GM12891 (cell line): ENCODE measurements at regions not wholly inside any gene's neighbourhood (a gene's known extent, or its start where the extent isn't known, plus 50 kb on each side); places are given as distances from the start of the nearest gene placed in this dataset.

ENCODE experiments used
- DNase-seq: peaks from one replicate; pipeline ENCODE4 v3.0.0; 2011; ENCODE audit warnings: low spot score; ENCODE audit not compliant: insufficient read length
- FAIRE-seq: peaks from 2 replicates; lab custom pipeline; 2011; peaks lifted over from hg19 to GRCh38; lab: Jason Lieb, UNC
- PAX5 ChIP-seq: IDR thresholded peaks from 2 replicates; pipeline ENCODE4 v1.6.1; 2011; ENCODE audit warnings: low read length, moderate library complexity, mild to moderate bottlenecking; ENCODE audit not compliant: insufficient read depth, severe bottlenecking
- POLR2A ChIP-seq: IDR thresholded peaks from 2 replicates; pipeline ENCODE4 v1.6.1; 2011; ENCODE audit warnings: low read depth, low read length, control low read depth
- POLR2AphosphoS5 ChIP-seq: IDR thresholded peaks from 2 replicates; pipeline ENCODE4 v1.6.1; 2011; ENCODE audit warnings: low read depth, low read length, control low read depth
- POU2F2 ChIP-seq: IDR thresholded peaks from 2 replicates; pipeline ENCODE4 v1.6.1; 2011; ENCODE audit warnings: low read depth, mild to moderate bottlenecking, control low read depth, low read length, moderate library complexity
- SPI1 ChIP-seq: IDR thresholded peaks from 2 replicates; pipeline ENCODE4 v1.6.1; 2011; ENCODE audit warnings: low read depth, low read length, control low read depth
- TAF1 ChIP-seq: IDR thresholded peaks from 2 replicates; pipeline ENCODE4 v1.6.1; 2011; ENCODE audit warnings: low read depth, low read length, control low read depth

DNA sequence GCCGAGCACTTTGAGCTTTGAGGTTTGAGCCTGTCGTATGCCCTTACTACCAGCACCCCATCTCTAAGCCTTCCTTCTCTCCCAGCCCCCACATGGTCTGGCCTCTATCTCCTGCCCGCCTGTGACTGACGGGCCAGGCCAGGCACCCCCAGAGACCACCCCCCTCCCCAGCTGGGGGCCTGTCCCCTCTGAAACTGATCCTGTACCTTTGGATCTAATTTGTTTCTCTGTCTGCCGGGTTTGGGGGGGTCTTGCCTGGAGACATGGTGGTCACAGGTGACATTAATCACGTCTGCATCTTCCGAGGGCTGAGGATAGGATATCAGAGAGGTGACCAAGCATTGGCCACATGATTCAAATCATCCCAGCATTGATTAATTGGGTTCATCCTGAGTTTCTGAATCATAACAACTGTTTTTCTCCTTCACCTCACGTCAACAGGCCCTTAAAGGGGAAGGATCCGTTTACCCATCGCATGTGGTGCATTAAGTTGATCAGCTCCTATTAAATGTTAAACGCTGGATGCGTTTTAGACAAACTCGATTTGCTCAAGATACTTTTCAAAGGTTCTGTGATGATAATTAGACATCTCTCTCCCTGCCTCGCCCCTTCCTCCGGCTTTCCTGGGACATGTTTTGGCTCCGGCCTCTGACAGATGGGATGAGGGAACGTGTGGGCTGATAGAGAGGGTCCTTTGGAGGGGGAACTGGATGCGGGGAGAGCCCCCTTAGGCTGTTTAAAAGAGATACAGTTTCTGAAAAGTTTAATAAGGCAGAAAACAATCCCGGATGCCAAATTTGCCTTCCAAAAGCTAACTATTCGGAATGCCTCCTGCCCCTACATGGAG lies 63.3 kb upstream of the TBX3 start:
- no peak for DNase-seq
- TF ChIP-seq POLR2AphosphoS5 (no peak), SPI1 (no peak), POLR2A (no peak)
- FAIRE-seq = no peak

DNA sequence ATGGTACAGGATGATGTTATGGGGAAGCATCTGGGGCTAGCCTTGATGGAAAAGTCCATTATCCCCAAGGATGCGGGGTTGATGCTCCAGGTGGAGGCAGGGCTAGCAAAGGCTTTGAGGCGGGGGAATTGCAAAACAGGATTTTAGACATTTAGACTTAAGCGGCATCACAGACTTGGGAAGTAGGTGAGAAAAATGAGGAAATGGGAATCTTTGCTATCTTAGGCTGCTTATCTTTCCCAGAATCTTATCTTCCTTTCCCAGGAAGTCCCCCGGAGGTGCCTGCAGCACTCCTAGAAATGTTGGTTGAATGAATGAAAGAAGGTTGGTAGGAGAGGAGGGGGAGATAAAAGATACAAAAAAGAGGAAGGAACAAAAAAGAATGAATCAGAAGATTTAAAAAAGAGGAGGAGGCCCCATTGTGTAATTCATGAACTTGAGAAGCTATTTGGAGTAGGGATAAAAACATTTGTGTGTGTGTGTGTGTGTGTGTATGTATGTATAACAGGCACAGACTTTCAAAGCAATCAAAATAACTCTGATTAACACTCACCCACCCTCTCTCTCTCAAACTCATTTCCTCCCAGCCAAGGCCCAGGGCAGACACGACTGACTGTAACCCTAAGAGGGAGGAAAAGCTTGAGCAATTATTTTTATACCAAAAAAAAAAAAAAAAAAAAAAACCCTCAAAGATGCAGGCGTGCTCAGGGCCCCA lies 62.5 kb upstream of the TBX3 start:
- FAIRE-seq (no peak), DNase-seq (no peak)
- TF ChIP-seq PAX5 (no peak), SPI1 (no peak), POLR2AphosphoS5 (no peak), POLR2A (no peak), TAF1 (no peak), POU2F2 (no peak)

DNA sequence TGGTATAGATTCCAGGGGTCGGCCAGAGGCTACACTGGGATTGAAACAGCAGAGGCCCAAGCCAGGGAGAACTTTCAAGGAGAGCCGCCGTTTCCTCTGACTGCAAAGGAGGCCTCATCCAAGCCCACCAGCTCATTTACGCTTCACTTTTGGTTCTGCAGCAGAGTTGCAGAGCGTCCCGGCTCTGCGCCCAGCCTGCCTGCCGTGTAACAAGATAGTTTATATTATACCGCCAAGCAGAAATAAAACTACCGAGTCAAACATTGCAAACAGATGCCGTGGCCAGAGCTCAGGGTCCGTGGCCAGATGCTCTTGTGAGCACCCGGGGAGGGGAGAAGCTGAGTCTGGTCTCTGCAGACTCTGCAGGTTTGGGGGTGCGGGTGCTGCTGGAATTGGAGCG lies 60.7 kb upstream of the TBX3 start:
- TF ChIP-seq POU2F2 (no peak), SPI1 (no peak), PAX5 (no peak), POLR2AphosphoS5 (no peak), TAF1 (no peak), POLR2A (no peak)
- DNase-seq = no peak
- no peak for FAIRE-seq

DNA sequence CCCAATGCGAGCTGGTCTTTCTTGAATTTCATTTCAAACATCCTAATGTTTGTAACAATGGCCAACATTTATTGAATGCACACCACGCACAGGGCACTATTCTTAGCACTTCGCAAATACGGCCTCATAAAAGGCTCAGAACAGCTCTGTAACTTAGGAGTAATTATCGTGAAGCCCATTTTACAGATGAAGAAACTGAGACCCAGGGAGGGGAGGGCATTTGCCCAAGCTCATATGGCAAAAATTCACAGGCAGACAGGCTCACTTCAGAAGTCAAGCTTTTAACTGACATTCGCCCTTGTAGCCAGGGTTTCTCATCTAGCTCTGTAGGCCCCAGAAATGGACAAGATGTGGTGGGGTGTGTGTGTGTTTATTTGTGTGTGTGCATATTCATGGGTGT lies 60.3 kb upstream of the TBX3 start:
- TF ChIP-seq PAX5 (no peak), POLR2A (no peak), TAF1 (no peak), POLR2AphosphoS5 (no peak), SPI1 (no peak), POU2F2 (no peak)
- DNase-seq (no peak), FAIRE-seq (no peak)

DNA sequence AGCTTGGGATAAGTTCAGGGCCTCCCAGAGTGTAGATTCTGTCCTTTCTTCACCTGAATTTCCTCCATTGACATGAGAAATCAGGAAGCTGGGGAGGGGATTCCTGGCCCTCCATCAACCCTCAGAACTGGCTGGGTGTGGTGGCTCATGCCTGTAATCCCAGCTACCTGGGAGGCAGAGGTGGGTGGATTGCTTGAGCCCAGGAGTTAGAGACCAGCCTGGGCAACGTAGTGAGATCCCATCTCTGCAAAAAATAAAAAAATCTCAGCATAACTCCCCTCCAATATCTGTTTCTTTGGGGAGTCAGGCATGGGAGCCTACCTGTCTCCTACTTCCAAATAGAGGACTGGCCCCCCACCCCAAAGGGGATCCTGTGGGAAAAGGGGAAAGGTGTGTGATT lies 59.8 kb upstream of the TBX3 start:
- FAIRE-seq = no peak

DNA sequence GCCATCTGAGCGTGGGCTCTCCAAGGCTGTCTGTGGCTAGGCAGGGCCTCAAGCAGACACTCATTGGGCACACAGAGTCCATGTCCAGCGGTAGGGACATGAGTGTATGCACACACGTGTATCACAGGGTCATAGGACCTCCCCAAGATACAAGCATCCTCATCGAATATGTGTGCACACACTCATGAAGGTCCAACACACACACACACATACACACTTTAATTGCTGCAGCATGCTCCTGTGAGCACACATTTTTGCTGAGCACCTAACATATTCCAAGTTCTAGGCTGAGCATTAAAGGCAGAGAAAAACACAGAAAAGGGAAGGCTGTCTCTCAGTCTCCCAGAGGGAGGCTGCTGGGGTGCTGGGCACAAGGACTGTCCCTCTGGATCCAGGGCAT lies 59.3 kb upstream of the TBX3 start:
- FAIRE-seq (no peak), DNase-seq (no peak)
- TF ChIP-seq POLR2AphosphoS5 (no peak), POU2F2 (no peak), POLR2A (no peak), SPI1 (no peak), PAX5 (no peak), TAF1 (no peak)

More for the DNA sequence above, 59.8 kb upstream of the TBX3 start:
- TF ChIP-seq PAX5 (no peak), SPI1 (no peak), TAF1 (no peak), POLR2AphosphoS5 (no peak), POLR2A (no peak), POU2F2 (no peak)
- no peak for DNase-seq

DNA sequence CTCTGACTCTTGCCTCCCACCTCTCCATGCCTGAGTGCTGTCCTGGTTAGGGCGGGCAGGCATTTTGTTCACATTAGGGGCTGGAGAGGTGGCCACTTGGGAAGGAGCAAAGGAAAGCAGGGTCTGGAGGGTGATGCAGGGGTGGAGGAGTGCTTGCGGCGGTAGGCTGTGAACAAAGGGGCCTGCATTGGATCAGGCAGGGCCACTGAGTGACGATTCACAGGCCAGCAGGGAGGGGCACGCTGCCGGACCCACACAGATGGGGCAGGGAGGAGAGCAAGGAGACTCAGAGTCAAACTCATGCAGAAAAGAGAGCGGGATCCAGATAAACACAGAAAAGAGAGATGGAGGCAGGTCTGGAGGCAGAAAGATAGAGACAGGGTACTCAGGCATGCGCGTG lies 58.4 kb upstream of the TBX3 start:
- no peak for FAIRE-seq
- DNase-seq = no peak
- TF ChIP-seq POLR2A (no peak), PAX5 (no peak), POU2F2 (no peak), POLR2AphosphoS5 (no peak), SPI1 (no peak)

DNA sequence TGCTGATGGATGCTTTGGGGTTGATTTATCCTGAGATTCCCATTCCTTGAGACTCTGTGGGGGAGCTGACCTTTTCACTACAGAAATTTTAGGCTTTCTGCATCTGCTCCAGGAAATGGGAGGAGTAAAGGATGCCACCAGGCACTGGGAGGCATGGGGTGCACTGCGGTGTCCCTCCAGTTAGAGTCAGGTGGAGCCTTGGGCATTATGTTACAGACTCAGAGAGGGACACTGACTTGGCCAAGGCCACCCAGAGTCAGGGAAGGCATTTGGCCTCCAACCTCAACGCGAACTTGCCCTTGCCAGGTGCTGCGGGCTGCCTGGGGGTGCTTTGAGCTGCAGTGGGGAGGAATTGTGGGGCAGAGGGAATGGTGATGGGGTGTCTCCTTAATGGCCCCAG lies 58.0 kb upstream of the TBX3 start:
- no peak for FAIRE-seq
- DNase-seq = no peak
- TF ChIP-seq TAF1 (no peak), PAX5 (no peak), SPI1 (no peak), POLR2A (no peak), POU2F2 (no peak), POLR2AphosphoS5 (no peak)

DNA sequence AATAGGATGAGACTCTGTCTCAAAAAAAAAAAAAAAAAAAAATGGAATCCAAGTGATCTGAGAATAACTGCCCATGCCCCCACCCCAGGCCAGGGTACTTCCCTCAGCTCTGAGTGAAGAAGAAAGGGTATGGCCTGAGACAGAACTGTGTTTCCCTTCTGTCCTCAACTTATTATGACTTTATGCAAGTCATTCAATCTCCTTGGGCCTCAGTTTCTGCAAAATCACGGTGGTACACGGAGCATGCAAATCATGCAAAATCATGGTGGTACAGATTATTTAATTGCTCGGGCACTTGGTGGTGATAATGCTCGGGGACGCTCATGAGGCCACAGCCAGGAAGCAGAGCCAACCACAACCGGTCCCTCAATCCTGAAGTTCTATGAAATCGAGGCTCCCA lies 56.5 kb upstream of the TBX3 start:
- no peak for FAIRE-seq
- DNase-seq = no peak
- no peak for TF ChIP-seq POLR2A
- no peak for TF ChIP-seq POLR2AphosphoS5
- TF ChIP-seq TAF1 = no peak
